Kidney (tissue), 13 donors: ENCODE measurements at regions not wholly inside any gene's neighbourhood (a gene's known extent, or its start where the extent isn't known, plus 50 kb on each side); places are given as distances from the start of the nearest gene placed in this dataset.

ENCODE experiments used
- DNase-seq, 5 donors: peaks; one replicate each; pipeline ENCODE4 v3.0.0-alpha.2; 2013 to 2020
- FAIRE-seq: peaks from 2 replicates; lab custom pipeline; 2012; peaks lifted over from hg19 to GRCh38; lab: Jason Lieb, UNC
- H3K27ac ChIP-seq, 2 donors: one replicate each; pipeline ENCODE4 v1.7.0; 2013; ENCODE audit warnings: low read depth in 2 of 2, low read length in 2 of 2, inconsistent platforms in 1 of 2
- H3K27me3 ChIP-seq: one replicate; pipeline ENCODE4 v1.7.1; 2013; ENCODE audit warnings: low read length, inconsistent platforms; ENCODE audit not compliant: control insufficient read depth, insufficient read depth
- H3K36me3 ChIP-seq, 3 donors: one replicate each; pipeline versions ENCODE4 v1.7.0 to v1.7.1; 2013; ENCODE audit warnings: low read length in 3 of 3, control low read depth in 1 of 3, inconsistent platforms in 1 of 3; ENCODE audit not compliant: insufficient read depth in 3 of 3, control insufficient read depth in 2 of 3
- H3K4me1 ChIP-seq, 3 donors: one replicate each; pipeline versions ENCODE4 v1.7.0 to v1.7.1; 2013; ENCODE audit warnings: low read length in 3 of 3, inconsistent platforms in 1 of 3, low read depth in 1 of 3; ENCODE audit not compliant: control insufficient read depth in 2 of 3, insufficient read depth in 2 of 3
- H3K4me3 ChIP-seq, 3 donors: one replicate each; pipeline versions ENCODE4 v1.7.0 to v1.8.1; 2013; ENCODE audit warnings: low read length in 3 of 3, control low read depth in 1 of 3, inconsistent platforms in 1 of 3
- H3K9ac ChIP-seq, 3 donors: one replicate each; pipeline versions ENCODE4 v1.7.0 to v1.7.1; 2013; ENCODE audit warnings: low read length in 3 of 3, control low read depth in 1 of 3, inconsistent platforms in 1 of 3
- H3K9me3 ChIP-seq, 3 donors: one replicate each; pipeline versions ENCODE4 v1.7.0 to v1.7.1; 2013; ENCODE audit warnings: low read length in 3 of 3, control low read depth in 1 of 3, inconsistent platforms in 1 of 3; ENCODE audit not compliant: control insufficient read depth in 2 of 3, insufficient read depth in 1 of 3
- CTCF ChIP-seq: IDR thresholded peaks from 3 replicates; pipeline ENCODE4 v1.5.1; 2012; ENCODE audit warnings: mild to moderate bottlenecking, moderate library complexity, borderline replicate concordance; ENCODE audit not compliant: insufficient read depth; ENCODE audit errors: extremely low read depth
- intact Hi-C: fragments of 100-400 bp; cut with DNase I; formaldehyde crosslinking; loops from one replicate; pipeline ENCODE4 v1.11.1; 2022
- donor health status: control.
- donor health status: control.
- donor health status: control.
- donor health status: control.
- donor health status: control.
- donor health status: DM: yes; HTN: yes; CAD: no.
- donor health status: Normal renal cell carcinoma (clear cell type).

- no peaks in the 10 kb centered on the region for H3K27me3 ChIP-seq
- intact Hi-C loops = no loop called here
- FAIRE-seq (no peak), DNase-seq (no peak)
- H3K9ac ChIP-seq = no peak overlapping the region
- no peak overlapping the region for H3K4me3 ChIP-seq
- no peaks in the 10 kb centered on the region for H3K36me3 ChIP-seq
- no peaks in the 10 kb centered on the region for H3K9me3 ChIP-seq
- no peak for TF ChIP-seq CTCF
- no peaks in the 10 kb centered on the region for H3K4me1 ChIP-seq
- no peak overlapping the region for H3K27ac ChIP-seq
Observed at GRCh38 chr5:17761326-17761725, 127.1 kb downstream of the TAF11L14 start.

- TF ChIP-seq CTCF = no peak
- H3K9me3 ChIP-seq = no peaks in the 10 kb centered on the region
- H3K4me3 ChIP-seq = no peak overlapping the region
- no peak for DNase-seq
- no peaks in the 10 kb centered on the region for H3K4me1 ChIP-seq
- no peaks in the 10 kb centered on the region for H3K36me3 ChIP-seq
- no peaks in the 10 kb centered on the region for H3K27me3 ChIP-seq
- no peak for FAIRE-seq
- no peak overlapping the region for H3K9ac ChIP-seq
- no peak overlapping the region for H3K27ac ChIP-seq
- intact Hi-C loops = no loop called here
Observed at GRCh38 chr5:17763301-17763700, 129.0 kb downstream of the TAF11L14 start.

GRCh38 chr5:17766031-17766430 is 131.8 kb downstream of the TAF11L14 start:
- intact Hi-C loops = no loop called here
- no peaks in the 10 kb centered on the region for H3K27me3 ChIP-seq
- DNase-seq (no peak), FAIRE-seq (no peak)
- no peaks in the 10 kb centered on the region for H3K4me1 ChIP-seq
- no peak overlapping the region for H3K27ac ChIP-seq
- no peak overlapping the region for H3K4me3 ChIP-seq
- no peak for TF ChIP-seq CTCF
- no peaks in the 10 kb centered on the region for H3K36me3 ChIP-seq
- H3K9ac ChIP-seq = no peak overlapping the region
- no peaks in the 10 kb centered on the region for H3K9me3 ChIP-seq

GRCh38 chr5:17769277-17769676 is 135.0 kb downstream of the TAF11L14 start:
- intact Hi-C loops = no loop called here
- no peaks in the 10 kb centered on the region for H3K9me3 ChIP-seq
- H3K4me3 ChIP-seq = no peak overlapping the region
- H3K36me3 ChIP-seq = no peaks in the 10 kb centered on the region
- H3K27me3 ChIP-seq = no peaks in the 10 kb centered on the region
- H3K27ac ChIP-seq = no peak overlapping the region
- DNase-seq (no peak), FAIRE-seq (no peak)
- TF ChIP-seq CTCF = no peak
- H3K4me1 ChIP-seq = no peaks in the 10 kb centered on the region
- H3K9ac ChIP-seq = no peak overlapping the region
